ENCODE measurements at regions not wholly inside any gene's neighbourhood (a gene's known extent, or its start where the extent isn't known, plus 50 kb on each side); places are given as distances from the start of the nearest gene placed in this dataset.

- TF ChIP-seq FOXA1 (IDR thresholded peaks at IDR 0.05) (no peak), ATF3 (IDR thresholded peaks at IDR 0.05) (no peak), JUND (IDR thresholded peaks at IDR 0.05) (no peak), CTCF (IDR thresholded peaks at IDR 0.05; ENCODE audit: low read depth, low read length, missing input control) (no peak)
- Histone ChIP-seq H3K27ac (ENCODE audit: low read depth in 1 of 2, low read length in 2 of 2) (no peak overlapping the region), H3K4me1 (ENCODE audit: control insufficient read depth in 4 of 4, insufficient read depth in 4 of 4, low read length in 3 of 4) (no peaks in the 10 kb centered on the region), H3K9me3 (ENCODE audit: control insufficient read depth in 4 of 4, low read length in 3 of 4) (no peaks in the 10 kb centered on the region), H3K27me3 (ENCODE audit: control insufficient read depth in 4 of 4, insufficient read depth in 4 of 4, low read length in 3 of 4) (no peaks in the 10 kb centered on the region), H3K36me3 (ENCODE audit: control insufficient read depth in 4 of 4, insufficient read depth in 3 of 4, low read depth in 1 of 4, low read length in 3 of 4) (no peaks in the 10 kb centered on the region), H3K4me3 (ENCODE audit: low read depth in 1 of 3, low read length in 3 of 3) (no peak overlapping the region), H3K9ac (ENCODE audit: low read depth in 1 of 2, low read length in 2 of 2) (no peak overlapping the region)
- no peak for DNase-seq (ENCODE audit: low spot score)
- WGBS = 74% methylated on average over 3 of the region's 3 CpGs
Measured at GRCh38 chr6:153411070-153411648, 280.1 kb upstream of the RGS17 start.

- no peak for TF ChIP-seq TAF1 (conservative IDR thresholded peaks at IDR 0.05)
- no peak for TF ChIP-seq REST (IDR thresholded peaks at IDR 0.05)
- no peak for TF ChIP-seq RXRA (IDR thresholded peaks at IDR 0.05)
- TF ChIP-seq NR2F2 (IDR thresholded peaks at IDR 0.05) = no peak
- no peak for TF ChIP-seq JUND (IDR thresholded peaks at IDR 0.05)
- no peak for TF ChIP-seq RAD21 (IDR thresholded peaks at IDR 0.05)
- H3K27ac ChIP-seq (ENCODE audit: low read depth in 1 of 2, low read length in 2 of 2) = no peak overlapping the region
- WGBS = 73% methylated on average over 4 of the region's 4 CpGs
- no peaks in the 10 kb centered on the region for H3K36me3 ChIP-seq (ENCODE audit: control insufficient read depth in 4 of 4, insufficient read depth in 3 of 4, low read depth in 1 of 4, low read length in 3 of 4)
- no peak overlapping the region for H3K4me3 ChIP-seq (ENCODE audit: low read depth in 1 of 3, low read length in 3 of 3)
- no peak overlapping the region for H3K9ac ChIP-seq (ENCODE audit: low read depth in 1 of 2, low read length in 2 of 2)
- DNase-seq (ENCODE audit: low spot score) = no peak
- H3K4me1 ChIP-seq (ENCODE audit: control insufficient read depth in 4 of 4, insufficient read depth in 4 of 4, low read length in 3 of 4) = no peaks in the 10 kb centered on the region
- no peaks in the 10 kb centered on the region for H3K27me3 ChIP-seq (ENCODE audit: control insufficient read depth in 4 of 4, insufficient read depth in 4 of 4, low read length in 3 of 4)
- H3K9me3 ChIP-seq (ENCODE audit: control insufficient read depth in 4 of 4, low read length in 3 of 4) = no peaks in the 10 kb centered on the region
Measured at GRCh38 chr6:153405931-153406330, 274.8 kb upstream of the RGS17 start.

GRCh38 chr6:153401751-153402150 is 270.7 kb upstream of the RGS17 start:
- Histone ChIP-seq H3K36me3 (ENCODE audit: control insufficient read depth in 4 of 4, insufficient read depth in 3 of 4, low read depth in 1 of 4, low read length in 3 of 4) (no peaks in the 10 kb centered on the region), H3K27ac (ENCODE audit: low read depth in 1 of 2, low read length in 2 of 2) (no peak overlapping the region)
- 63% methylated on average over 2 of the region's 2 CpGs for WGBS

More at GRCh38 chr6:153401751-153402150, 270.7 kb upstream of the RGS17 start:
- H3K4me1 ChIP-seq (ENCODE audit: control insufficient read depth in 4 of 4, insufficient read depth in 4 of 4, low read length in 3 of 4) = no peaks in the 10 kb centered on the region
- H3K4me3 ChIP-seq (ENCODE audit: low read depth in 1 of 3, low read length in 3 of 3) = no peak overlapping the region
- TF ChIP-seq YY1 (IDR thresholded peaks at IDR 0.05) (no peak), EGR1 (IDR thresholded peaks at IDR 0.05; ENCODE audit: low read depth in 2 of 2) (no peak), GABPA (IDR thresholded peaks at IDR 0.05 in 1 of 2, conservative IDR thresholded peaks at IDR 0.05 in 1 of 2) (no peak), MAX (IDR thresholded peaks at IDR 0.05) (no peak)
- H3K27me3 ChIP-seq (ENCODE audit: control insufficient read depth in 4 of 4, insufficient read depth in 4 of 4, low read length in 3 of 4) = no peaks in the 10 kb centered on the region
- H3K9ac ChIP-seq (ENCODE audit: low read depth in 1 of 2, low read length in 2 of 2) = no peak overlapping the region
- no peak for DNase-seq (ENCODE audit: low spot score)
- no peaks in the 10 kb centered on the region for H3K9me3 ChIP-seq (ENCODE audit: control insufficient read depth in 4 of 4, low read length in 3 of 4)
